Uterus (tissue), 3 donors: ENCODE measurements at regions not wholly inside any gene's neighbourhood (a gene's known extent, or its start where the extent isn't known, plus 50 kb on each side); places are given as distances from the start of the nearest gene placed in this dataset.

Source experiments
- DNase-seq, 2 donors: peaks; one replicate each; pipeline ENCODE4 v3.0.0-alpha.2; 2019 to 2020
- H3K27ac ChIP-seq, 2 donors: fragments of 200-600 bp; sonication (generic); 1 replicate in 1 of 2; 2 replicates in 1 of 2; pipeline ENCODE4 v1.5.1; 2016 to 2018
- H3K27me3 ChIP-seq, 2 donors: fragments of 200-600 bp; sonication (generic); one replicate each; pipeline ENCODE4 v1.5.1; 2018 to 2019; ENCODE audit warnings: control low read depth in 1 of 2
- H3K36me3 ChIP-seq, 2 donors: fragments of 200-600 bp; sonication (generic); one replicate each; pipeline ENCODE4 v1.5.1; 2019; ENCODE audit warnings: control low read depth in 1 of 2
- H3K4me1 ChIP-seq, 2 donors: fragments of 200-600 bp; sonication (generic); one replicate each; pipeline ENCODE4 v1.5.1; 2018 to 2019; ENCODE audit warnings: control low read depth in 1 of 2
- H3K4me3 ChIP-seq, 2 donors: fragments of 200-600 bp; sonication (generic); 1 replicate in 1 of 2; 2 replicates in 1 of 2; pipeline ENCODE4 v1.5.1; 2018 to 2019; ENCODE audit warnings: mild to moderate bottlenecking in 1 of 2
- H3K9me3 ChIP-seq, 2 donors: fragments of 200-600 bp; sonication (generic); one replicate each; pipeline ENCODE4 v1.5.1; 2019; ENCODE audit warnings: control low read depth in 1 of 2
- CTCF ChIP-seq, 4 experiments: fragments of 200-600 bp in 2 of 4; fragments of 450-650 bp in 2 of 4; sonication (generic) in 2 of 4; IDR thresholded peaks; one replicate each; pipeline ENCODE4 v1.5.1; 2016 to 2019; ENCODE audit warnings: antibody characterized with exemption in 4 of 4, mild to moderate bottlenecking in 2 of 4, moderate library complexity in 1 of 4
- POLR2A ChIP-seq, 2 donors: fragments of 450-650 bp; IDR thresholded peaks; one replicate each; pipeline ENCODE4 v1.6.1; 2016; ENCODE audit warnings: antibody characterized with exemption in 2 of 2, mild to moderate bottlenecking in 1 of 2, moderate library complexity in 1 of 2
- intact Hi-C: fragments of 100-400 bp; cut with DNase I; formaldehyde crosslinking; loops from one replicate; pipeline ENCODE4 v1.15.1; 2023; ENCODE audit warnings: low total_unique reads
- donor health status: DM: yes; HTN: yes; CAD: no.

GRCh38 chr4:58541926-58542325 lies 1431.7 kb upstream of the IGFBP7 start:
- Histone ChIP-seq H3K9me3 (no peaks in the 10 kb centered on the region), H3K36me3 (no peaks in the 10 kb centered on the region), H3K4me1 (no peaks in the 10 kb centered on the region), H3K4me3 (no peak overlapping the region), H3K27ac (no peak overlapping the region), H3K27me3 (no peaks in the 10 kb centered on the region)
- TF ChIP-seq CTCF (IDR thresholded peaks at IDR 0.05): no peak
- TF ChIP-seq POLR2A (IDR thresholded peaks at IDR 0.05): no peak
- no peak for DNase-seq
- intact Hi-C loops: no loop called here

- no peak for TF ChIP-seq POLR2A (IDR thresholded peaks at IDR 0.05)
- no peak for TF ChIP-seq CTCF (IDR thresholded peaks at IDR 0.05)
Measured at GRCh38 chr4:58522765-58523382, 1412.7 kb upstream of the IGFBP7 start.

GRCh38 chr4:58515226-58515625 lies 1405.0 kb upstream of the IGFBP7 start:
- no peaks in the 10 kb centered on the region for H3K4me1 ChIP-seq
- no peak for DNase-seq
- H3K9me3 ChIP-seq: no peaks in the 10 kb centered on the region
- intact Hi-C loops: no loop called here
- no peaks in the 10 kb centered on the region for H3K27me3 ChIP-seq
- no peak overlapping the region for H3K4me3 ChIP-seq
- no peaks in the 10 kb centered on the region for H3K36me3 ChIP-seq
- H3K27ac ChIP-seq: no peak overlapping the region
- TF ChIP-seq POLR2A (IDR thresholded peaks at IDR 0.05): no peak
- no peak for TF ChIP-seq CTCF (IDR thresholded peaks at IDR 0.05)

More at GRCh38 chr4:58522765-58523382, 1412.7 kb upstream of the IGFBP7 start:
- Histone ChIP-seq H3K27me3 (no peaks in the 10 kb centered on the region), H3K36me3 (no peaks in the 10 kb centered on the region), H3K4me1 (no peaks in the 10 kb centered on the region), H3K4me3 (no peak overlapping the region), H3K27ac (no peak overlapping the region), H3K9me3 (no peaks in the 10 kb centered on the region)
- intact Hi-C loops: no loop called here
- DNase-seq: no peak

GRCh38 chr4:58514299-58514698 lies 1404.1 kb upstream of the IGFBP7 start:
- H3K36me3 ChIP-seq: no peaks in the 10 kb centered on the region
- no peak overlapping the region for H3K4me3 ChIP-seq
- H3K4me1 ChIP-seq: no peaks in the 10 kb centered on the region
- intact Hi-C loops: no loop called here
- DNase-seq: no peak
- H3K9me3 ChIP-seq: no peaks in the 10 kb centered on the region
- TF ChIP-seq POLR2A (IDR thresholded peaks at IDR 0.05): no peak
- TF ChIP-seq CTCF (IDR thresholded peaks at IDR 0.05): no peak
- H3K27ac ChIP-seq: no peak overlapping the region
- no peaks in the 10 kb centered on the region for H3K27me3 ChIP-seq

GRCh38 chr4:58510652-58511051 lies 1400.5 kb upstream of the IGFBP7 start:
- no peaks in the 10 kb centered on the region for H3K27me3 ChIP-seq
- no peak overlapping the region for H3K27ac ChIP-seq
- no peaks in the 10 kb centered on the region for H3K36me3 ChIP-seq
- no peak overlapping the region for H3K4me3 ChIP-seq
- intact Hi-C loops: no loop called here
- no peak for TF ChIP-seq CTCF (IDR thresholded peaks at IDR 0.05)
- TF ChIP-seq POLR2A (IDR thresholded peaks at IDR 0.05): no peak
- DNase-seq: no peak
- no peaks in the 10 kb centered on the region for H3K4me1 ChIP-seq
- no peaks in the 10 kb centered on the region for H3K9me3 ChIP-seq
